GM23248 (cell line): ENCODE measurements at regions not wholly inside any gene's neighbourhood (a gene's known extent, or its start where the extent isn't known, plus 50 kb on each side); places are given as distances from the start of the nearest gene placed in this dataset.

Source experiments
- DNase-seq: peaks from one replicate; pipeline ENCODE4 v3.0.0-alpha.2; 2015
- H2AFZ ChIP-seq: fragments of 200-600 bp; sonication (generic); 2 replicates; pipeline ENCODE4 v1.6.1; 2016; ENCODE audit warnings: antibody characterized with exemption
- H3F3A ChIP-seq: fragments of 200-600 bp; sonication (generic); 2 replicates; pipeline ENCODE4 v1.6.1; 2016; ENCODE audit warnings: mild to moderate bottlenecking, antibody characterized with exemption, mixed run types; ENCODE audit not compliant: insufficient read depth
- H3K27ac ChIP-seq: fragments of 200-600 bp; sonication (generic); 2 replicates; pipeline ENCODE4 v1.5.1; 2016; ENCODE audit warnings: mild to moderate bottlenecking
- H3K27me3 ChIP-seq: fragments of 200-600 bp; sonication (generic); replicated peaks from 2 replicates; pipeline ENCODE4 v1.6.1; 2016; ENCODE audit warnings: mild to moderate bottlenecking; ENCODE audit not compliant: insufficient read depth
- H3K36me3 ChIP-seq: fragments of 200-600 bp; sonication (generic); 2 replicates; pipeline ENCODE4 v1.6.1; 2016; ENCODE audit warnings: low read depth, mild to moderate bottlenecking
- H3K4me1 ChIP-seq: fragments of 200-600 bp; sonication (generic); 2 replicates; pipeline ENCODE4 v1.6.1; 2016; ENCODE audit warnings: mild to moderate bottlenecking; ENCODE audit not compliant: insufficient read depth
- H3K4me2 ChIP-seq: fragments of 200-600 bp; sonication (generic); one replicate; pipeline ENCODE4 v1.6.1; 2016; ENCODE audit warnings: mild to moderate bottlenecking; ENCODE audit not compliant: unreplicated experiment
- H3K4me3 ChIP-seq: fragments of 200-600 bp; sonication (generic); 2 replicates; pipeline ENCODE4 v1.5.1; 2016; ENCODE audit warnings: mild to moderate bottlenecking
- H3K79me2 ChIP-seq: fragments of 200-600 bp; sonication (generic); 2 replicates; pipeline ENCODE4 v1.6.1; 2016; ENCODE audit warnings: mild to moderate bottlenecking; ENCODE audit not compliant: insufficient read depth
- H3K9ac ChIP-seq: fragments of 200-600 bp; sonication (generic); 2 replicates; pipeline ENCODE4 v1.6.1; 2016; ENCODE audit warnings: mild to moderate bottlenecking
- H3K9me2 ChIP-seq: fragments of 200-600 bp; sonication (generic); 2 replicates; pipeline ENCODE4 v1.6.1; 2016; ENCODE audit warnings: mixed run types, mild to moderate bottlenecking, moderate library complexity; ENCODE audit not compliant: insufficient read depth
- H3K9me3 ChIP-seq: fragments of 200-600 bp; sonication (generic); one replicate; pipeline ENCODE4 v1.6.1; 2017; ENCODE audit warnings: low read depth
- H4K20me1 ChIP-seq: fragments of 200-600 bp; sonication (generic); 2 replicates; pipeline ENCODE4 v1.6.0; 2016; ENCODE audit not compliant: insufficient read depth
- EZH2 ChIP-seq: fragments of 200-600 bp; sonication (generic); IDR thresholded peaks from 2 replicates; pipeline ENCODE4 v1.6.1; 2018; ENCODE audit warnings: antibody characterized with exemption, mild to moderate bottlenecking; ENCODE audit not compliant: insufficient read depth, poor library complexity, severe bottlenecking
- EZH2phosphoT487 ChIP-seq: fragments of 200-600 bp; sonication (generic); IDR thresholded peaks from 2 replicates; pipeline ENCODE4 v1.6.1; 2018; ENCODE audit warnings: antibody characterized with exemption, moderate library complexity, mild to moderate bottlenecking, low read depth; ENCODE audit not compliant: insufficient read depth
- WGBS, 2 experiments: methylation state at CpG; one replicate each; pipeline ENCODE4 v1.1.6; 2015 to 2017; ENCODE audit warnings: low lambda C conversion rate in 2 of 2, low coverage in 1 of 2; ENCODE audit errors: missing lambda C conversion rate in 2 of 2; 5-methylcytosine and 5-hydroxymethylcytosine counted together
- in situ Hi-C: fragments of 300-500 bp; cut with MboI; formaldehyde crosslinking; loops from 2 replicates; pipeline ENCODE4 v1.15.0; 2020

DNA sequence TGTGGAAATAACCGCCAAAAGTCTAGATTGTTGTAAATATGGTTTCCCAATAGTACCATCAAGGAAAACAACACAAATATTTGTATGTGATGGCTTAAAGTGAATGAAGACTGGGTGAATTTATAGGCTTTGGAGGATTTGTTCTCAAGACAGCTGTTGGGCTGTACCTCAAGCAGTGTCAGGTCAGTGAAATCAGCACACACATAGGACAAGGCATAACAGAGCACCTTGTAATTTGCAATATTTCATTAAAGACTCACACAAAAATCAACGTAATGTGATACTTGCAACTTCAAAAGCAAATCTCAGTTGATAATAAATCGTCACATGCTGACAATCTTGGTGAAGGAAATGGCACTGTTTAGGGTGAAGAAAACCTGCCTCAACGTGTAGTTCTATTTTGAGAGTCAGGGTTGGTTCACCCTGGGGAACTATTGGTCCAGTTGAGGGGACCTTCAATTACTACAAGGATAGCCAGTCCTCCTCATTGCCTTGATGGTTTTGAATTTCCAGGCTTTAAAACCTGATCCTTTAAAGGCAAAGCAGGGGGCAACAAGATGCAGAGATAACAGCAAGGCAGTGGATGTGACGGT, 126.8 kb upstream of the ST6GAL2 start:
- Histone ChIP-seq H3F3A (no peaks in the 10 kb centered on the region), H4K20me1 (no peaks in the 10 kb centered on the region), H3K36me3 (no peaks in the 10 kb centered on the region), H3K4me3 (no peak overlapping the region), H2AFZ (no peak overlapping the region), H3K4me2 (no peak overlapping the region), H3K9ac (no peak overlapping the region), H3K9me2 (no peaks in the 10 kb centered on the region), H3K27me3 (peaks cover 12% of the 10 kb centered on the region; the same call in 1 of the 2 replicates), H3K4me1 (no peaks in the 10 kb centered on the region), H3K79me2 (no peaks in the 10 kb centered on the region), H3K27ac (no peak overlapping the region), H3K9me3 (no peaks in the 10 kb centered on the region)
- WGBS, 2 experiments: 42 to 43% methylated on average over 5 of the region's 5 CpGs
- in situ Hi-C loops: no loop called here
- TF ChIP-seq EZH2: no peak
- TF ChIP-seq EZH2phosphoT487: no peak
- no peak for DNase-seq

DNA sequence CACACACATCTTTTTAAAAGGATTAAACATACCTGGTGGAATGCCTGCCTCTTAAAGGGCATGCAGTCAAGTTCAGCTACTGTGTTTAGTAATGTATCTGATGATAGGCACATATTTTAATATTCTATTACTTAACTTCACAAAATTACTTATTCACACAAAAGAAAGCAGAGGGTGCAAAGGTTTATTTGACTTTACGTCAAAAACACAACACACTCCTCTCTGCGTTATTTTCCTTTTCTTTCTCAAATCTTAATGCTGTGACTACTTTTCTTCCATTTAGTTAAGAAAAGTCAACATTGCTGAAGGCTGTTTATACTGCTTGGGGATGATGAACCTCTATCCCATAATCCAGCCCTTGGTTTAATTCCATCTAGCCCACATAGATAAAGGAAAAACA, 127.9 kb upstream of the ST6GAL2 start:
- TF ChIP-seq EZH2: no peak
- no peaks in the 10 kb centered on the region for H3K9me2 ChIP-seq
- no peaks in the 10 kb centered on the region for H3K4me1 ChIP-seq
- no peak overlapping the region for H3K4me3 ChIP-seq
- in situ Hi-C loops: no loop called here
- no peak overlapping the region for H3K4me2 ChIP-seq
- H4K20me1 ChIP-seq: no peaks in the 10 kb centered on the region
- no peak overlapping the region for H2AFZ ChIP-seq
- H3K79me2 ChIP-seq: no peaks in the 10 kb centered on the region
- peaks cover 20% of the 10 kb centered on the region; the same call in 1 of the 2 replicates for H3K27me3 ChIP-seq
- H3F3A ChIP-seq: no peaks in the 10 kb centered on the region
- DNase-seq: no peak
- WGBS, 2 experiments: 47 to 67% methylated on average over 2 of the region's 2 CpGs
- no peaks in the 10 kb centered on the region for H3K9me3 ChIP-seq
- H3K36me3 ChIP-seq: no peaks in the 10 kb centered on the region
- H3K27ac ChIP-seq: no peak overlapping the region
- no peak overlapping the region for H3K9ac ChIP-seq

DNA sequence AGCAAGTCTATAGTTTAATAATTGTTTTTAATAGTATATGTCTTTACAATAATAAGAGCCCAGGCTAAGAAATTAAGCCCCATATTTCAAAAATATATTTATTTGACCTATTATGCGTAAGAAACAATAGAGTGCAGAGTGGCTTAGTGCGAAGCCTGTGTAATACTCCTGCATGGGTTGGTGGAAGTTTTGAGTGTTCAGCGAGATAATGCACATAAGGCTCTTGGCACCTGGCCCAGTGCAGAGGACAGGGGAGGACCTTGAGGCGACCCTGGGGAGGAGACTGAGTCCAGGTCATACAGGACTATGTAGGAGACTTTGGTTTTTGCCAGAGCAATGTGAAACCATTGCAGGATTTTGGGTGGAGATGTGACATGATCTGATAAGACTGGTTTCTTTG, 132.4 kb upstream of the ST6GAL2 start:
- no peak overlapping the region for H3K4me3 ChIP-seq
- H3K9me3 ChIP-seq: no peaks in the 10 kb centered on the region
- no peaks in the 10 kb centered on the region for H3K9me2 ChIP-seq
- H3K27me3 ChIP-seq: peaks cover 12% of the 10 kb centered on the region; the same call in 1 of the 2 replicates
- H3K4me1 ChIP-seq: no peaks in the 10 kb centered on the region
- in situ Hi-C loops: no loop called here
- H3K27ac ChIP-seq: no peak overlapping the region
- H3K79me2 ChIP-seq: no peaks in the 10 kb centered on the region
- no peak overlapping the region for H3K9ac ChIP-seq
- H2AFZ ChIP-seq: no peak overlapping the region
- no peak overlapping the region for H3K4me2 ChIP-seq
- no peak for DNase-seq
- H3F3A ChIP-seq: no peaks in the 10 kb centered on the region
- 47 to 57% methylated on average over 4 of the region's 4 CpGs for WGBS, 2 experiments
- H3K36me3 ChIP-seq: no peaks in the 10 kb centered on the region
- H4K20me1 ChIP-seq: no peaks in the 10 kb centered on the region
- TF ChIP-seq EZH2 (no peak), EZH2phosphoT487 (no peak)

GRCh38 chr2:107020392-107020791, 134.4 kb upstream of the ST6GAL2 start:
- Histone ChIP-seq H3F3A (no peaks in the 10 kb centered on the region), H3K79me2 (no peaks in the 10 kb centered on the region), H3K4me1 (no peaks in the 10 kb centered on the region; the same call in 1 of the 2 replicates), H3K36me3 (no peaks in the 10 kb centered on the region), H2AFZ (no peak overlapping the region), H4K20me1 (no peaks in the 10 kb centered on the region), H3K27ac (no peak overlapping the region), H3K4me3 (no peak overlapping the region), H3K27me3 (peaks cover 12% of the 10 kb centered on the region; the same call in 1 of the 2 replicates), H3K9ac (no peak overlapping the region), H3K9me3 (no peaks in the 10 kb centered on the region), H3K4me2 (no peak overlapping the region), H3K9me2 (no peaks in the 10 kb centered on the region)
- in situ Hi-C loops: no loop called here
- WGBS, 2 experiments: 29 to 37% methylated on average over 6 of the region's 6 CpGs
- TF ChIP-seq EZH2 (no peak), EZH2phosphoT487 (no peak)
- no peak for DNase-seq

DNA sequence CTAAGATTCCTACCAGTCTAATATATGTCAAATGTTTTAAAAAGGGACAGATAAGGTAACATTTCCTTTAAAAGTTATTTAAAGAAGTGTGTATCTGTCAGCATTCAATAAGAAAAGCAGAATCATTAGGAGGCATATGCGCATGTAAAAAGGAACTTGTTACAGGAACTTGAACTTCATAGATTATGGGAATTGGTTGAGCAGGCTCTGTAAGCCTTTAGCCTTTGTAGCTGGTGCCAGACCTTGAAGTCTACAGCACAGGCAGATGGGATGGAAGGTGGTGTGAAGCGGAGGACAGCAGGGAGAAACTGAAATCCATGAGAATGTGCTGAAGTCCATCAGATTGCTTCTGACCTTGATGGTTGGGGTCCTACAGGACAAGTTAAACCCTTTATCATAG, 138.3 kb upstream of the ST6GAL2 start:
- no peak for DNase-seq
- Histone ChIP-seq H3K27me3 (no peaks in the 10 kb centered on the region), H3K9me3 (no peaks in the 10 kb centered on the region), H3K36me3 (no peaks in the 10 kb centered on the region), H3K4me2 (no peak overlapping the region), H3K9me2 (no peaks in the 10 kb centered on the region), H3K4me3 (no peak overlapping the region), H3K79me2 (no peaks in the 10 kb centered on the region), H3K9ac (no peak overlapping the region), H4K20me1 (no peaks in the 10 kb centered on the region), H3F3A (no peaks in the 10 kb centered on the region), H3K27ac (no peak overlapping the region), H2AFZ (no peak overlapping the region), H3K4me1 (peaks cover 4% of the 10 kb centered on the region; the same call in 1 of the 2 replicates)
- in situ Hi-C loops: no loop called here
- WGBS, 2 experiments: 79 to 87% methylated on average over 2 of the region's 2 CpGs
- TF ChIP-seq EZH2 (no peak), EZH2phosphoT487 (no peak)
